ENCODE measurements at regions not wholly inside any gene's neighbourhood (a gene's known extent, or its start where the extent isn't known, plus 50 kb on each side); places are given as distances from the start of the nearest gene placed in this dataset.

DNA sequence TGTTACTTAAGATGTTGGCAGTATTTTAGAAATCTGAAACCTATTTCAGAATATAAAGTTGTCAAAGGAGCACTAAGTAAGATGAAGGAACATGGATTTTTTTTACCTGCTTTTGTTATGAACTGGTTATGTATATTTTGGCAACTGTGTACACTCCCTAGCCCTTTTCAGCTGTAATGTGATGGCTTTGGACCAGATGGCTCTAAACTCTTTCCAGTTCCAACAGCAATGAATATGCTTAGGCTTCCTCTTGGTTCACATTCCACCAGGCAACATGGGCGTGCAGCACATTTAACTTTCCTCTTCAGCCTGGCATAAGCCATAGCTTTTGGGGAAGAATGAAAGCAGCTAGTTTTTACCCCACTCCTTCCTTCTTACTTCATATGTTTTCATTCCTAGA, 95.6 kb upstream of the ADAMTS5 start:
- no peaks in the 10 kb centered on the region for H3K4me1 ChIP-seq (ENCODE audit: insufficient read depth)
- H3K9me2 ChIP-seq (replicated peaks; ENCODE audit: insufficient read depth): no peaks in the 10 kb centered on the region
- H3K79me2 ChIP-seq: no peaks in the 10 kb centered on the region
- no peak overlapping the region for H3K4me2 ChIP-seq
- no peaks in the 10 kb centered on the region for H3K9me3 ChIP-seq (ENCODE audit: low read depth)
- no peaks in the 10 kb centered on the region for H3K36me3 ChIP-seq (replicated peaks; ENCODE audit: insufficient read depth, low read depth)
- TF ChIP-seq EZH2 (IDR thresholded peaks at IDR 0.05; ENCODE audit: borderline replicate concordance): no peak
- TF ChIP-seq EZH2phosphoT487 (IDR thresholded peaks at IDR 0.05; ENCODE audit: low read depth, severe bottlenecking, unreplicated experiment): no peak
- TF ChIP-seq, protein P1, sequence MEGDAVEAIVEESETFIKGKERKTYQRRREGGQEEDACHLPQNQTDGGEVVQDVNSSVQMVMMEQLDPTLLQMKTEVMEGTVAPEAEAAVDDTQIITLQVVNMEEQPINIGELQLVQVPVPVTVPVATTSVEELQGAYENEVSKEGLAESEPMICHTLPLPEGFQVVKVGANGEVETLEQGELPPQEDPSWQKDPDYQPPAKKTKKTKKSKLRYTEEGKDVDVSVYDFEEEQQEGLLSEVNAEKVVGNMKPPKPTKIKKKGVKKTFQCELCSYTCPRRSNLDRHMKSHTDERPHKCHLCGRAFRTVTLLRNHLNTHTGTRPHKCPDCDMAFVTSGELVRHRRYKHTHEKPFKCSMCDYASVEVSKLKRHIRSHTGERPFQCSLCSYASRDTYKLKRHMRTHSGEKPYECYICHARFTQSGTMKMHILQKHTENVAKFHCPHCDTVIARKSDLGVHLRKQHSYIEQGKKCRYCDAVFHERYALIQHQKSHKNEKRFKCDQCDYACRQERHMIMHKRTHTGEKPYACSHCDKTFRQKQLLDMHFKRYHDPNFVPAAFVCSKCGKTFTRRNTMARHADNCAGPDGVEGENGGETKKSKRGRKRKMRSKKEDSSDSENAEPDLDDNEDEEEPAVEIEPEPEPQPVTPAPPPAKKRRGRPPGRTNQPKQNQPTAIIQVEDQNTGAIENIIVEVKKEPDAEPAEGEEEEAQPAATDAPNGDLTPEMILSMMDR (IDR thresholded peaks at IDR 0.05; ENCODE audit: poor library complexity): no peak
- H4K20me1 ChIP-seq (ENCODE audit: insufficient read depth, poor library complexity, severe bottlenecking): no peaks in the 10 kb centered on the region
- no peak overlapping the region for H2AFZ ChIP-seq
- 88% methylated on average over 1 of the region's 1 CpG for WGBS (ENCODE audit: low lambda C conversion rate, missing lambda C conversion rate)
- DNase-seq (ENCODE audit: low spot score): no peak
- no peak overlapping the region for H3K27ac ChIP-seq
- no peaks in the 10 kb centered on the region for H3K27me3 ChIP-seq
- no peak overlapping the region for H3K4me3 ChIP-seq

- DNase-seq (ENCODE audit: low spot score): no peak
- no peak overlapping the region for H3K4me3 ChIP-seq
- H3K27me3 ChIP-seq: no peaks in the 10 kb centered on the region
- no peaks in the 10 kb centered on the region for H3K4me1 ChIP-seq (ENCODE audit: insufficient read depth)
- TF ChIP-seq, protein P1 (IDR thresholded peaks at IDR 0.05; ENCODE audit: poor library complexity): no peak
- TF ChIP-seq EZH2phosphoT487 (IDR thresholded peaks at IDR 0.05; ENCODE audit: low read depth, severe bottlenecking, unreplicated experiment) (no peak), EZH2 (IDR thresholded peaks at IDR 0.05; ENCODE audit: borderline replicate concordance) (no peak)
- H3K27ac ChIP-seq: no peak overlapping the region
- H3K9me3 ChIP-seq (ENCODE audit: low read depth): no peaks in the 10 kb centered on the region
- no peaks in the 10 kb centered on the region for H3K79me2 ChIP-seq
- H4K20me1 ChIP-seq (ENCODE audit: insufficient read depth, poor library complexity, severe bottlenecking): no peaks in the 10 kb centered on the region
- no peaks in the 10 kb centered on the region for H3K9me2 ChIP-seq (replicated peaks; ENCODE audit: insufficient read depth)
- no peak overlapping the region for H2AFZ ChIP-seq
- no peak overlapping the region for H3K4me2 ChIP-seq
- H3K36me3 ChIP-seq (replicated peaks; ENCODE audit: insufficient read depth, low read depth): no peaks in the 10 kb centered on the region
These were observed 94.9 kb upstream of the ADAMTS5 start for GRCh38 chr21:27061770-27062169.

DNA sequence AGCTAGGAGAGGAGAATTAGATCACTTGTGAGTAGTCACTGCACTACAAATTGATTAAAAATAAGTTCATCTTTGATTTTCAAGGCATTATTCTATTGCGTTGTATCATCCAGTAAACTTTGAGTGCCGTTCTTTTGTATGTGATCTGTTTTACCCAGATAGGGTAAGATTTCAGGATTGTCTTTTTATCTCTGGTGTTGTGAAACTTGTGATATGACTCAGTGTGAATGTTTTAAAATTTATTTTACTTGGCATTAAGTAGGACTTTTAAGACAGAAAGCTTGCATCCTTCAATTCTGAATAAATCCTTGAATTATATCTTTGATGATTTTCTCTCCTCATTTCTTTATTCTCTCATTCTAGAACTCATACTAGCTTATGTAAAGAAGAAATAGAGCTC, 93.3 kb upstream of the ADAMTS5 start:
- Histone ChIP-seq H3K4me2 (no peak overlapping the region), H3K27me3 (no peaks in the 10 kb centered on the region), H3K27ac (no peak overlapping the region), H3K79me2 (no peaks in the 10 kb centered on the region), H3K36me3 (replicated peaks; ENCODE audit: insufficient read depth, low read depth) (no peaks in the 10 kb centered on the region), H3K9me3 (ENCODE audit: low read depth) (no peaks in the 10 kb centered on the region), H3K4me3 (no peak overlapping the region), H2AFZ (no peak overlapping the region), H3K9me2 (replicated peaks; ENCODE audit: insufficient read depth) (no peaks in the 10 kb centered on the region), H4K20me1 (ENCODE audit: insufficient read depth, poor library complexity, severe bottlenecking) (no peaks in the 10 kb centered on the region), H3K4me1 (ENCODE audit: insufficient read depth) (no peaks in the 10 kb centered on the region)
- no peak for DNase-seq (ENCODE audit: low spot score)
- 73% methylated on average over 2 of the region's 2 CpGs for WGBS (ENCODE audit: low lambda C conversion rate, missing lambda C conversion rate)
- no peak for TF ChIP-seq EZH2 (IDR thresholded peaks at IDR 0.05; ENCODE audit: borderline replicate concordance)
- no peak for TF ChIP-seq EZH2phosphoT487 (IDR thresholded peaks at IDR 0.05; ENCODE audit: low read depth, severe bottlenecking, unreplicated experiment)
- TF ChIP-seq, protein P1 (IDR thresholded peaks at IDR 0.05; ENCODE audit: poor library complexity): no peak
